ENCODE measurements at regions not wholly inside any gene's neighbourhood (a gene's known extent, or its start where the extent isn't known, plus 50 kb on each side); places are given as distances from the start of the nearest gene placed in this dataset.

DNA sequence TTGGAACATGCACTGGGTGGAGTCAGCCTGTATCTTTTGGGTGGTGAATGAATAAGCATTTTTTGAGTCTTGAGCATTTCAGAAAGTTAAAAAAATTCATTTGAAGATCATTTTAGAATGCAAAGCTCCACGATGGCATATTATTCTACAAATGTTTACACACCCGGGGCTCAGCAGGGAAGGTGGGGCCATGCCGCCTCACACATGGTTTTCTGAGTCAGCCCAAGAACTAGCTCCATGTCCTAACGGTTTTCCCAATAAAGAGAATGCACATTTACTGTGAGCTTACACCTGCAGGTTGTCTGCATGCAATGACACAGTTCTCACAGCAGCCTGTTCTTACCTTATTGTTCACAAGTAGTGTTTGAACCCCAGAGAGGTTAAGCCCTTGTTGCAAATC lies 670.3 kb downstream of the GALR1 start:
- H3K79me2 ChIP-seq (ENCODE audit: control insufficient read depth, insufficient read depth, low read length) = no peaks in the 10 kb centered on the region
- H3K4me3 ChIP-seq (replicated peaks in 1 of 4; ENCODE audit: control extremely low read depth in 1 of 4, insufficient read depth in 1 of 4, low read depth in 3 of 4, low read length in 4 of 4) = no peak overlapping the region
- H3K9ac ChIP-seq (ENCODE audit: insufficient read depth, low read length) = no peak overlapping the region
- no peaks in the 10 kb centered on the region for H3K9me3 ChIP-seq (ENCODE audit: control insufficient read depth, insufficient read depth, low read depth, low read length)
- H3K27me3 ChIP-seq (ENCODE audit: control insufficient read depth, insufficient read depth, low read length) = no peaks in the 10 kb centered on the region
- no peaks in the 10 kb centered on the region for H3K36me3 ChIP-seq (ENCODE audit: control insufficient read depth, insufficient read depth, low read length)
- H4K20me1 ChIP-seq (ENCODE audit: control insufficient read depth, extremely low read depth, insufficient read depth, low read length) = no peaks in the 10 kb centered on the region
- no peak overlapping the region for H2AFZ ChIP-seq (ENCODE audit: low read length)
- no peak overlapping the region for H3K27ac ChIP-seq (ENCODE audit: insufficient read depth, low read length)
- H3K4me1 ChIP-seq (ENCODE audit: control insufficient read depth, extremely low read depth, insufficient read depth, low read length) = no peaks in the 10 kb centered on the region
- no peak for DNase-seq (ENCODE audit: low read depth in 2 of 2)
- H3K4me2 ChIP-seq (ENCODE audit: extremely low read depth, insufficient read depth, low read length) = no peak overlapping the region
- no peak for TF ChIP-seq EZH2 (IDR thresholded peaks at IDR 0.05; ENCODE audit: low read length, missing control alignments)
- TF ChIP-seq, protein P1, sequence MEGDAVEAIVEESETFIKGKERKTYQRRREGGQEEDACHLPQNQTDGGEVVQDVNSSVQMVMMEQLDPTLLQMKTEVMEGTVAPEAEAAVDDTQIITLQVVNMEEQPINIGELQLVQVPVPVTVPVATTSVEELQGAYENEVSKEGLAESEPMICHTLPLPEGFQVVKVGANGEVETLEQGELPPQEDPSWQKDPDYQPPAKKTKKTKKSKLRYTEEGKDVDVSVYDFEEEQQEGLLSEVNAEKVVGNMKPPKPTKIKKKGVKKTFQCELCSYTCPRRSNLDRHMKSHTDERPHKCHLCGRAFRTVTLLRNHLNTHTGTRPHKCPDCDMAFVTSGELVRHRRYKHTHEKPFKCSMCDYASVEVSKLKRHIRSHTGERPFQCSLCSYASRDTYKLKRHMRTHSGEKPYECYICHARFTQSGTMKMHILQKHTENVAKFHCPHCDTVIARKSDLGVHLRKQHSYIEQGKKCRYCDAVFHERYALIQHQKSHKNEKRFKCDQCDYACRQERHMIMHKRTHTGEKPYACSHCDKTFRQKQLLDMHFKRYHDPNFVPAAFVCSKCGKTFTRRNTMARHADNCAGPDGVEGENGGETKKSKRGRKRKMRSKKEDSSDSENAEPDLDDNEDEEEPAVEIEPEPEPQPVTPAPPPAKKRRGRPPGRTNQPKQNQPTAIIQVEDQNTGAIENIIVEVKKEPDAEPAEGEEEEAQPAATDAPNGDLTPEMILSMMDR (conservative IDR thresholded peaks at IDR 0.05 in 1 of 2, IDR thresholded peaks at IDR 0.05 in 1 of 2; ENCODE audit: low read depth in 1 of 2, low read length in 2 of 2) = no peak

DNA sequence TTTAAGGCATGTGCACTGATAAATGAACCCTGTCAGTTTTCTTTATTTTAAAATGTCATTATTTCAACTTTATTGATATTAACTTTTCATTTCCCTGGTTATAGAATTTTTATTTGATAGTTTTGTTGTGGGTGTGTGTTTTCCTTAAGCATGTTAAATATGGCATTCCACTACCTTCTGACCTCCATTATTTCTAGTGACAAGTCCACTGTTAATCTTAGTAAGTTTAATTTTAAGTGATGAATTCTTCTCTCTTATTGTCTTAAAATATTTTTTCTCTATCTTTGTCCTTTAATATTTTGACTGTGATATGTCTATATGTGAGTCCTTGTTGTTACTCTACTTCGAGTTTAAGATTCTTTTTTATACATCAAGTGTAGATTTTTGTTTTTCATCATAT lies 685.7 kb downstream of the GALR1 start:
- TF ChIP-seq, protein P1 (conservative IDR thresholded peaks at IDR 0.05 in 1 of 2, IDR thresholded peaks at IDR 0.05 in 1 of 2; ENCODE audit: low read depth in 1 of 2, low read length in 2 of 2) = no peak
- no peak for TF ChIP-seq EZH2 (IDR thresholded peaks at IDR 0.05; ENCODE audit: low read length, missing control alignments)
- H3K27ac ChIP-seq (ENCODE audit: insufficient read depth, low read length) = no peak overlapping the region
- no peaks in the 10 kb centered on the region for H3K9me3 ChIP-seq (ENCODE audit: control insufficient read depth, insufficient read depth, low read depth, low read length)
- H2AFZ ChIP-seq (ENCODE audit: low read length) = no peak overlapping the region
- no peak overlapping the region for H3K4me2 ChIP-seq (ENCODE audit: extremely low read depth, insufficient read depth, low read length)
- no peaks in the 10 kb centered on the region for H3K27me3 ChIP-seq (ENCODE audit: control insufficient read depth, insufficient read depth, low read length)
- no peak overlapping the region for H3K9ac ChIP-seq (ENCODE audit: insufficient read depth, low read length)
- no peaks in the 10 kb centered on the region for H3K36me3 ChIP-seq (ENCODE audit: control insufficient read depth, insufficient read depth, low read length)
- H4K20me1 ChIP-seq (ENCODE audit: control insufficient read depth, extremely low read depth, insufficient read depth, low read length) = no peaks in the 10 kb centered on the region
- H3K4me1 ChIP-seq (ENCODE audit: control insufficient read depth, extremely low read depth, insufficient read depth, low read length) = no peaks in the 10 kb centered on the region
- H3K4me3 ChIP-seq (replicated peaks in 1 of 4; ENCODE audit: control extremely low read depth in 1 of 4, insufficient read depth in 1 of 4, low read depth in 3 of 4, low read length in 4 of 4) = no peak overlapping the region
- H3K79me2 ChIP-seq (ENCODE audit: control insufficient read depth, insufficient read depth, low read length) = no peaks in the 10 kb centered on the region
- DNase-seq (ENCODE audit: low read depth in 2 of 2) = no peak

DNA sequence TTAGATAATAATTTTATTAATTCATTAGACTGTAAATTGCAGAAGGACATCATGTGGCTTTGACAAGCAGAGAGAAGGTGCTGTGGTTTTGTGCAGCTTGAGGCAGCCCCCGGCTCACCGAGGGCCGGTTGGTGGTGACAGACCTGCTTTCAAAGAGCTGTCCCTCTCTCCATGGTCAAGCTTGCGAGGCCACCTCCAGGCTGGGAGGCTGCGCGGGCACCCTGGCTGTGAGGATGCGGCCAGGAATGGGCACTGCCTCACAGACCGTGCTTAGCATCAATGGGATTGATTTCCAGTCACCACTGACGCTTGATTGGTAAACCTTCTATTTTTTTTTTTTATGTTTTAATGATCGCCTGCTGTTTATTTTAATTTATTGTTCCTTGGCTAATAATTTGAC lies 690.9 kb downstream of the GALR1 start:
- DNase-seq (ENCODE audit: low read depth in 2 of 2) = no peak
- no peaks in the 10 kb centered on the region for H3K36me3 ChIP-seq (ENCODE audit: control insufficient read depth, insufficient read depth, low read length)
- H3K4me2 ChIP-seq (ENCODE audit: extremely low read depth, insufficient read depth, low read length) = no peak overlapping the region
- no peaks in the 10 kb centered on the region for H4K20me1 ChIP-seq (ENCODE audit: control insufficient read depth, extremely low read depth, insufficient read depth, low read length)
- TF ChIP-seq, protein P1 (conservative IDR thresholded peaks at IDR 0.05 in 1 of 2, IDR thresholded peaks at IDR 0.05 in 1 of 2; ENCODE audit: low read depth in 1 of 2, low read length in 2 of 2) = no peak
- no peak for TF ChIP-seq EZH2 (IDR thresholded peaks at IDR 0.05; ENCODE audit: low read length, missing control alignments)
- no peaks in the 10 kb centered on the region for H3K9me3 ChIP-seq (ENCODE audit: control insufficient read depth, insufficient read depth, low read depth, low read length)
- no peaks in the 10 kb centered on the region for H3K27me3 ChIP-seq (ENCODE audit: control insufficient read depth, insufficient read depth, low read length)
- no peaks in the 10 kb centered on the region for H3K79me2 ChIP-seq (ENCODE audit: control insufficient read depth, insufficient read depth, low read length)
- no peak overlapping the region for H2AFZ ChIP-seq (ENCODE audit: low read length)
- no peak overlapping the region for H3K27ac ChIP-seq (ENCODE audit: insufficient read depth, low read length)
- H3K9ac ChIP-seq (ENCODE audit: insufficient read depth, low read length) = no peak overlapping the region
- no peaks in the 10 kb centered on the region for H3K4me1 ChIP-seq (ENCODE audit: control insufficient read depth, extremely low read depth, insufficient read depth, low read length)
- H3K4me3 ChIP-seq (replicated peaks in 1 of 4; ENCODE audit: control extremely low read depth in 1 of 4, insufficient read depth in 1 of 4, low read depth in 3 of 4, low read length in 4 of 4) = no peak overlapping the region

Data from fibroblast of lung (primary cell).